HCT116 (cell line): ENCODE measurements at regions not wholly inside any gene's neighbourhood (a gene's known extent, or its start where the extent isn't known, plus 50 kb on each side); places are given as distances from the start of the nearest gene placed in this dataset.

Source experiments
- CEBPB ChIP-seq: IDR thresholded peaks from 2 replicates; pipeline ENCODE4 v1.6.1; 2012; ENCODE audit warnings: low read depth
- CTCF ChIP-seq, 3 experiments: fragments of 200-600 bp in 1 of 3; sonication (generic) in 1 of 3; IDR thresholded peaks in 2 of 3; conservative IDR thresholded peaks in 1 of 3; 2 replicates each; pipeline ENCODE4 v1.5.1; 2012 to 2017; ENCODE audit warnings: low read depth in 2 of 3, low read length in 2 of 3, antibody characterized with exemption in 1 of 3, borderline replicate concordance in 1 of 3, control low read depth in 1 of 3, mild to moderate bottlenecking in 1 of 3, mixed read lengths in 1 of 3, mixed run types in 1 of 3, moderate library complexity in 1 of 3; ENCODE audit not compliant: insufficient read depth in 1 of 3
- EZH2 ChIP-seq: fragments of 200-600 bp; sonication (generic); IDR thresholded peaks from 2 replicates; pipeline ENCODE4 v1.6.1; 2017; ENCODE audit warnings: antibody characterized with exemption, mixed run types
- POLR2A ChIP-seq: IDR thresholded peaks from 2 replicates; pipeline ENCODE4 v1.7.0; 2011; ENCODE audit warnings: borderline replicate concordance; ENCODE audit not compliant: insufficient read depth, insufficient read length; ENCODE audit errors: extremely low read depth
- RAD21 ChIP-seq: IDR thresholded peaks from 2 replicates; pipeline ENCODE4 v1.6.1; 2012; ENCODE audit warnings: low read depth, mild to moderate bottlenecking
- SP1 ChIP-seq: IDR thresholded peaks from 2 replicates; pipeline ENCODE4 v1.6.1; 2012; ENCODE audit warnings: low read depth
- YY1 ChIP-seq: IDR thresholded peaks from 2 replicates; pipeline ENCODE4 v1.6.1; 2011; ENCODE audit warnings: low read length, low read depth, moderate library complexity, mild to moderate bottlenecking; ENCODE audit not compliant: insufficient replicate concordance; ENCODE audit errors: extremely low read depth
- ZFX ChIP-seq: fragments of 450-650 bp; IDR thresholded peaks from 2 replicates; pipeline ENCODE4 v1.6.1; 2017
- ZNF274 ChIP-seq: fragments of 200-500 bp; sonication (Bioruptor generic); IDR thresholded peaks from 2 replicates; pipeline ENCODE4 v1.6.1; 2014; ENCODE audit warnings: mild to moderate bottlenecking, low read depth, low read length, inconsistent platforms

GRCh38 chr2:179354296-179354695, 89.7 kb upstream of the SESTD1 start:
- TF ChIP-seq CTCF (IDR thresholded peaks at IDR 0.05 in 2 of 3, conservative IDR thresholded peaks at IDR 0.05 in 1 of 3; ENCODE audit: borderline replicate concordance in 1 of 3, insufficient read depth in 1 of 3, low read depth in 2 of 3, low read length in 2 of 3), result no peak
- TF ChIP-seq ZNF274, result no peak
- TF ChIP-seq CEBPB, result no peak
- TF ChIP-seq RAD21, result no peak
- no peak for TF ChIP-seq EZH2
- TF ChIP-seq ZFX, result no peak
- no peak for TF ChIP-seq POLR2A
- no peak for TF ChIP-seq YY1
- no peak for TF ChIP-seq SP1
